ENCODE measurements at regions not wholly inside any gene's neighbourhood (a gene's known extent, or its start where the extent isn't known, plus 50 kb on each side); places are given as distances from the start of the nearest gene placed in this dataset.
A peak's percentile ranks its signal among the peaks of the same experiment; 100 is the strongest.

GRCh38 chr12:111161898-111162297 is 207.0 kb downstream of the PHETA1 start (continued):
- TF ChIP-seq, protein P1, sequence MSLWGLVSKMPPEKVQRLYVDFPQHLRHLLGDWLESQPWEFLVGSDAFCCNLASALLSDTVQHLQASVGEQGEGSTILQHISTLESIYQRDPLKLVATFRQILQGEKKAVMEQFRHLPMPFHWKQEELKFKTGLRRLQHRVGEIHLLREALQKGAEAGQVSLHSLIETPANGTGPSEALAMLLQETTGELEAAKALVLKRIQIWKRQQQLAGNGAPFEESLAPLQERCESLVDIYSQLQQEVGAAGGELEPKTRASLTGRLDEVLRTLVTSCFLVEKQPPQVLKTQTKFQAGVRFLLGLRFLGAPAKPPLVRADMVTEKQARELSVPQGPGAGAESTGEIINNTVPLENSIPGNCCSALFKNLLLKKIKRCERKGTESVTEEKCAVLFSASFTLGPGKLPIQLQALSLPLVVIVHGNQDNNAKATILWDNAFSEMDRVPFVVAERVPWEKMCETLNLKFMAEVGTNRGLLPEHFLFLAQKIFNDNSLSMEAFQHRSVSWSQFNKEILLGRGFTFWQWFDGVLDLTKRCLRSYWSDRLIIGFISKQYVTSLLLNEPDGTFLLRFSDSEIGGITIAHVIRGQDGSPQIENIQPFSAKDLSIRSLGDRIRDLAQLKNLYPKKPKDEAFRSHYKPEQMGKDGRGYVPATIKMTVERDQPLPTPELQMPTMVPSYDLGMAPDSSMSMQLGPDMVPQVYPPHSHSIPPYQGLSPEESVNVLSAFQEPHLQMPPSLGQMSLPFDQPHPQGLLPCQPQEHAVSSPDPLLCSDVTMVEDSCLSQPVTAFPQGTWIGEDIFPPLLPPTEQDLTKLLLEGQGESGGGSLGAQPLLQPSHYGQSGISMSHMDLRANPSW (CRISPR knock-in tag; conservative IDR thresholded peaks at IDR 0.05; ENCODE audit: low read depth) = no peak
- no peak for TF ChIP-seq USF1 (CRISPR knock-in tag; IDR thresholded peaks at IDR 0.05)
- no peak for TF ChIP-seq NFE2L1 (CRISPR knock-in tag; IDR thresholded peaks at IDR 0.05)
- no peak for TF ChIP-seq CREB1 (CRISPR knock-in tag; IDR thresholded peaks at IDR 0.05)

DNA sequence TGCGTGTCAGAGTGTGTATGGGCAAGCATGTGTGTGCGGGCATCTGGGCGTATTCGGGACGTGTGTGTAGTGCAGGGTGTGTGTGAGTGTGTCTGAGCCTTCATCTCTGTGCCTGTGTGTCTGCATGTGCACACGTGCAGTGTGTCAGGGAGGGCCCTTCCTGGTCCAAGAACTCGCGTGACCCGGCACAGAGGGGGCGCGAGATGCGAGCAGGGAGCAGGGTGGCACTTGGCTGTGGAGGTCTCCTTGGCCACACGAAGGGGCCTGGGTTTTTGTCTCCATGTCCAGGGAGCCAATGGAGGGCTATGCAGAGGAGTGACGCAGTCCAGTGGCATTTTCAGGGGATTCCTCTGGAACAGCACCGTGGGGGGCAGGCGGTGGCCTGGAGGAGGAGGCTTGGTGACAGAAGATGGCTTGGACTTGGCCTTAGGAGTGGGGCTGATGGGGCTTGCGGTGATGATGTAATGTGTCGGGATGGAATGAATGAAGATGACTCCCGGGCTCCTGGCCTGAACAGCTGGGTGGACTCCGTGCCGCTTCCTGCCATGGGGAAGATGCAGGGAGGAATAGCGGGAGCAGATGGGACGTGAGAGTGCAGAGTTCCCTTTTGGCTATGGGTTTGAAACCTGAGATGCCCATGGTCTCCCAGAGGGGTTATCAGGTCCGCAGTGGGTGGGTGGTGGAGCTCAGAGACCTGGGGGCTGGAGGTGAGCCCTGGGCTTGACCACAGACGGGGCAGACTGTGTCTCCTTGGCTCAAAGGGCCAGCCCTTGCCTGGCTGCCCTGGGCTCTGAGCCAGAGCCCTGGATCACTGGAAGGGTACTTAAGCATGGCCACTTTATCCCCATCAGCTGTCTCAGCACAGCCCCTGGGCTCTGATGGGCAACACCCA is 208.3 kb downstream of the PHETA1 start:
- Mint-ChIP-seq H3K4me1 (peaks cover 33% of the 10 kb centered on the region), H3K36me3 (no peaks in the 10 kb centered on the region), H3K27me3 (ENCODE audit: low read depth) (no peaks in the 10 kb centered on the region), H3K27ac (peak overlapping the region; percentile 48), H3K9me3 (no peaks in the 10 kb centered on the region), H3K4me3 (no peak overlapping the region)
- no peak; the same call in none of the 2 replicates for ATAC-seq
- no peak for TF ChIP-seq PRRX2 (CRISPR knock-in tag; IDR thresholded peaks at IDR 0.05)
- no peak for TF ChIP-seq ZMAT4 (CRISPR knock-in tag; IDR thresholded peaks at IDR 0.05)
- no peak for TF ChIP-seq SP1 (CRISPR knock-in tag; conservative IDR thresholded peaks at IDR 0.05)
- TF ChIP-seq NR3C1 (CRISPR knock-in tag; conservative IDR thresholded peaks at IDR 0.05; ENCODE audit: low read depth) = no peak
- TF ChIP-seq JUN (CRISPR knock-in tag; IDR thresholded peaks at IDR 0.05) = no peak
- no peak for TF ChIP-seq SMAD3 (CRISPR knock-in tag; IDR thresholded peaks at IDR 0.05; ENCODE audit: borderline replicate concordance)
- CTCF ChIA-PET = interaction anchor here (1.6 kb wide), 1 partner anchor 137 kb away, joined by 4 read pairs; no protein-coding TSS in a partner anchor
- POLR2A ChIA-PET = no interaction called here
- no peak for DNase-seq (ENCODE audit: low spot score)

DNA sequence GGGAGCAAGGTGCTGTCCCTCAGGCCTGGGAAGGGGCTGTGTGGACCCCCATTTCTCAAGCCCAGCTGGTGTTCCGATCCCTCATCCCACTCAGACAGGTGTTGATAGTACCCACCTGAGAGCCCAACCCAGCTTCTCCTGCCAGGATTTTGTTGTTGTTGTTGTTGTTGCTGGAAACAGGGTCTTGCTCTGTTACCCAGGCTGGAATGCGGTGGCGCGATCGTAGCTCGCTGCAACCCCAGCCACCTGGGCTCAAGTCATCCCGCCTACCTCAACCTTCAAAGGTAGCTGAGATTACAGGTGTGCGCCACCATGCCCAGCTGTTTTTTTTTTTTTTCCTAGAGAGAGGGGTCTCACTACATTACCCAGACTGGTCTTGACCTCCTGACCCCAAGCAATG is 209.9 kb downstream of the PHETA1 start:
- DNase-seq (ENCODE audit: low spot score) (no peak), ATAC-seq (peak; percentile 22)
- ChIA-PET POLR2A (no interaction called here), CTCF (interaction anchor here (1.6 kb wide), 3 partner anchors 16 to 140 kb away, joined by 4 to 13 read pairs (median 8); no protein-coding TSS in a partner anchor)
- Mint-ChIP-seq H3K4me1 (peaks cover 43% of the 10 kb centered on the region), H3K4me3 (no peak overlapping the region), H3K36me3 (no peaks in the 10 kb centered on the region), H3K27ac (no peak overlapping the region), H3K27me3 (ENCODE audit: low read depth) (no peaks in the 10 kb centered on the region), H3K9me3 (no peaks in the 10 kb centered on the region)
- TF ChIP-seq ZNF121 (CRISPR knock-in tag; IDR thresholded peaks at IDR 0.05) (0 out of 2 replicates have a peak, but pooled peaks have one; percentile 16), SP1 (CRISPR knock-in tag; conservative IDR thresholded peaks at IDR 0.05) (no peak)

- ATAC-seq = no peak
- H3K4me1 Mint-ChIP-seq = peaks cover 54% of the 10 kb centered on the region
Observed at GRCh38 chr12:111157486-111157885, 211.4 kb downstream of the PHETA1 start.

More at GRCh38 chr12:111157486-111157885, 211.4 kb downstream of the PHETA1 start:
- TF ChIP-seq SOX15 (CRISPR knock-in tag; IDR thresholded peaks at IDR 0.05) (no peak), FOXJ3 (CRISPR knock-in tag; IDR thresholded peaks at IDR 0.05; ENCODE audit: borderline replicate concordance) (no peak), NR2C2 (CRISPR knock-in tag; IDR thresholded peaks at IDR 0.05) (no peak)
- TF ChIP-seq, protein P2, sequence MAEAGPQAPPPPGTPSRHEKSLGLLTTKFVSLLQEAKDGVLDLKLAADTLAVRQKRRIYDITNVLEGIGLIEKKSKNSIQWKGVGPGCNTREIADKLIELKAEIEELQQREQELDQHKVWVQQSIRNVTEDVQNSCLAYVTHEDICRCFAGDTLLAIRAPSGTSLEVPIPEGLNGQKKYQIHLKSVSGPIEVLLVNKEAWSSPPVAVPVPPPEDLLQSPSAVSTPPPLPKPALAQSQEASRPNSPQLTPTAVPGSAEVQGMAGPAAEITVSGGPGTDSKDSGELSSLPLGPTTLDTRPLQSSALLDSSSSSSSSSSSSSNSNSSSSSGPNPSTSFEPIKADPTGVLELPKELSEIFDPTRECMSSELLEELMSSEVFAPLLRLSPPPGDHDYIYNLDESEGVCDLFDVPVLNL (CRISPR knock-in tag; IDR thresholded peaks at IDR 0.05; ENCODE audit: borderline replicate concordance, low read depth) = no peak
- no peaks in the 10 kb centered on the region for H3K9me3 Mint-ChIP-seq
- CTCF ChIA-PET = interaction anchor here (0.6 to 0.7 kb wide), 3 partner anchors 175 to 295 kb away, joined by 3 to 4 read pairs (median 3); no protein-coding TSS in a partner anchor
- POLR2A ChIA-PET = interaction anchor here (0.5 to 0.7 kb wide), 2 partner anchors 37 to 211 kb away, joined by 3 read pairs; partner anchors contain the start of gene PHETA1
- no peak overlapping the region for H3K4me3 Mint-ChIP-seq
- DNase-seq (ENCODE audit: low spot score) = no peak
- H3K27ac Mint-ChIP-seq = no peak overlapping the region
- H3K27me3 Mint-ChIP-seq (ENCODE audit: low read depth) = no peaks in the 10 kb centered on the region
- H3K36me3 Mint-ChIP-seq = no peaks in the 10 kb centered on the region
